Natural killer cell (primary cell): ENCODE measurements at regions not wholly inside any gene's neighbourhood (a gene's known extent, or its start where the extent isn't known, plus 50 kb on each side); places are given as distances from the start of the nearest gene placed in this dataset.

Experiments
- ATAC-seq, 3 donors: fragments of 150-1000 bp in 2 of 3; fragments of 200-7000 bp in 1 of 3; cut with Tn5 transposase; 1 replicate in 1 of 3; 2 replicates in 2 of 3; pipeline ENCODE4 v1.10.0; 2021; ENCODE audit warnings: mild to moderate bottlenecking in 2 of 3, moderate library complexity in 2 of 3
- DNase-seq, 2 donors: peaks; one replicate each; pipeline versions ENCODE4 v3.0.0 to v3.0.0-alpha.2; 2013 to 2021; ENCODE audit warnings: mixed read lengths in 1 of 2
- H3K27ac ChIP-seq: one replicate; pipeline ENCODE4 v1.5.1; 2013; ENCODE audit warnings: mild to moderate bottlenecking, low read length
- H3K27me3 ChIP-seq: one replicate; pipeline ENCODE4 v1.6.1; 2013; ENCODE audit warnings: low read length; ENCODE audit not compliant: control insufficient read depth, insufficient read depth
- H3K36me3 ChIP-seq: one replicate; pipeline ENCODE4 v1.6.1; 2013; ENCODE audit warnings: low read length; ENCODE audit not compliant: control insufficient read depth, insufficient read depth
- H3K4me1 ChIP-seq: one replicate; pipeline ENCODE4 v1.6.1; 2013; ENCODE audit warnings: low read length; ENCODE audit not compliant: control insufficient read depth, insufficient read depth
- H3K4me3 ChIP-seq: one replicate; pipeline ENCODE4 v1.5.1; 2013; ENCODE audit warnings: low read length
- H3K9me3 ChIP-seq: one replicate; pipeline ENCODE4 v1.6.1; 2013; ENCODE audit warnings: low read length; ENCODE audit not compliant: control insufficient read depth, insufficient read depth
- H3K27ac Mint-ChIP-seq, 2 donors: one replicate each; pipeline ENCODE4 v1.8.0; 2022; ENCODE audit warnings: mild to moderate bottlenecking in 2 of 2, mixed read lengths in 2 of 2, moderate library complexity in 1 of 2
- H3K27me3 Mint-ChIP-seq, 2 donors: one replicate each; pipeline ENCODE4 v1.8.0; 2022; ENCODE audit warnings: low read depth in 2 of 2, mixed read lengths in 2 of 2
- H3K36me3 Mint-ChIP-seq: one replicate; pipeline ENCODE4 v1.8.0; 2022; ENCODE audit warnings: mixed read lengths
- H3K4me1 Mint-ChIP-seq, 2 donors: one replicate each; pipeline ENCODE4 v1.8.0; 2022; ENCODE audit warnings: mixed read lengths in 2 of 2
- H3K4me3 Mint-ChIP-seq: one replicate; pipeline ENCODE4 v1.8.0; 2022; ENCODE audit warnings: mild to moderate bottlenecking, moderate library complexity, mixed read lengths
- H3K9me3 Mint-ChIP-seq, 2 donors: one replicate each; pipeline ENCODE4 v1.8.0; 2022; ENCODE audit warnings: mixed read lengths in 2 of 2
- WGBS: methylation state at CpG from one replicate; pipeline ENCODE4 v1.1.7; 2013; ENCODE audit warnings: missing lambda C conversion rate; ENCODE audit not compliant: insufficient coverage; 5-methylcytosine and 5-hydroxymethylcytosine counted together
- intact Hi-C: fragments of 100-400 bp; cut with micrococcal nuclease; formaldehyde crosslinking; loops from one replicate; pipeline ENCODE4 v1.14.2; 2022
- TF ChIP-seq, protein P1 (sequence below): fragments of 200-600 bp; IDR thresholded peaks from one replicate; pipeline ENCODE4 v1.8.0; 2022; ENCODE audit warnings: antibody characterized with exemption

DNA sequence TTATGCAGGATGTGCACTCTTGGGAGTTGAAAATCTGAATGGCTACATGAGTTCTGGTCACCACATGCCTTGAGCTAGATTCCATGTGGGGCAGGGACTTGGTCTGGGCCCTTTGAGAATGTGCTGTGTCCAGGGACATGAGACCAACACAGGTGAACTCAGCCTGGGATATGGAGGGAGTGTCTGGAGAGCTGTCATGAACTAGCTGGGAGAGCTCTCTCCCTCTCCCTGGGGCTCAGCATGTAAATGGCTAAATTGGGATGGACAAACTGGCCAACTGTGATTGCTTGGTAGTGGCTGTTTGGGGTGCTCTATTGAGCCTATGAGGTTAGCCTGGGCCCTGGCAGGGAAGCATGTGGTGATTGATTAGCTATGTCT, 105.1 kb upstream of the HS6ST1 start:
- H3K4me1 Mint-ChIP-seq: no peaks in the 10 kb centered on the region
- no peaks in the 10 kb centered on the region for H3K9me3 Mint-ChIP-seq
- Histone ChIP-seq H3K4me1 (no peaks in the 10 kb centered on the region), H3K9me3 (no peaks in the 10 kb centered on the region), H3K27me3 (no peaks in the 10 kb centered on the region), H3K36me3 (no peaks in the 10 kb centered on the region), H3K4me3 (no peak overlapping the region), H3K27ac (no peak overlapping the region)
- no peak overlapping the region for H3K4me3 Mint-ChIP-seq
- H3K36me3 Mint-ChIP-seq: no peaks in the 10 kb centered on the region
- ATAC-seq (no peak), DNase-seq (no peak)
- TF ChIP-seq, protein P1, sequence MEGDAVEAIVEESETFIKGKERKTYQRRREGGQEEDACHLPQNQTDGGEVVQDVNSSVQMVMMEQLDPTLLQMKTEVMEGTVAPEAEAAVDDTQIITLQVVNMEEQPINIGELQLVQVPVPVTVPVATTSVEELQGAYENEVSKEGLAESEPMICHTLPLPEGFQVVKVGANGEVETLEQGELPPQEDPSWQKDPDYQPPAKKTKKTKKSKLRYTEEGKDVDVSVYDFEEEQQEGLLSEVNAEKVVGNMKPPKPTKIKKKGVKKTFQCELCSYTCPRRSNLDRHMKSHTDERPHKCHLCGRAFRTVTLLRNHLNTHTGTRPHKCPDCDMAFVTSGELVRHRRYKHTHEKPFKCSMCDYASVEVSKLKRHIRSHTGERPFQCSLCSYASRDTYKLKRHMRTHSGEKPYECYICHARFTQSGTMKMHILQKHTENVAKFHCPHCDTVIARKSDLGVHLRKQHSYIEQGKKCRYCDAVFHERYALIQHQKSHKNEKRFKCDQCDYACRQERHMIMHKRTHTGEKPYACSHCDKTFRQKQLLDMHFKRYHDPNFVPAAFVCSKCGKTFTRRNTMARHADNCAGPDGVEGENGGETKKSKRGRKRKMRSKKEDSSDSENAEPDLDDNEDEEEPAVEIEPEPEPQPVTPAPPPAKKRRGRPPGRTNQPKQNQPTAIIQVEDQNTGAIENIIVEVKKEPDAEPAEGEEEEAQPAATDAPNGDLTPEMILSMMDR: no peak
- peaks cover under 1 to 9% of the 10 kb centered on the region in 2 donors for H3K27me3 Mint-ChIP-seq
- no peak overlapping the region for H3K27ac Mint-ChIP-seq
- intact Hi-C loops: no loop called here

DNA sequence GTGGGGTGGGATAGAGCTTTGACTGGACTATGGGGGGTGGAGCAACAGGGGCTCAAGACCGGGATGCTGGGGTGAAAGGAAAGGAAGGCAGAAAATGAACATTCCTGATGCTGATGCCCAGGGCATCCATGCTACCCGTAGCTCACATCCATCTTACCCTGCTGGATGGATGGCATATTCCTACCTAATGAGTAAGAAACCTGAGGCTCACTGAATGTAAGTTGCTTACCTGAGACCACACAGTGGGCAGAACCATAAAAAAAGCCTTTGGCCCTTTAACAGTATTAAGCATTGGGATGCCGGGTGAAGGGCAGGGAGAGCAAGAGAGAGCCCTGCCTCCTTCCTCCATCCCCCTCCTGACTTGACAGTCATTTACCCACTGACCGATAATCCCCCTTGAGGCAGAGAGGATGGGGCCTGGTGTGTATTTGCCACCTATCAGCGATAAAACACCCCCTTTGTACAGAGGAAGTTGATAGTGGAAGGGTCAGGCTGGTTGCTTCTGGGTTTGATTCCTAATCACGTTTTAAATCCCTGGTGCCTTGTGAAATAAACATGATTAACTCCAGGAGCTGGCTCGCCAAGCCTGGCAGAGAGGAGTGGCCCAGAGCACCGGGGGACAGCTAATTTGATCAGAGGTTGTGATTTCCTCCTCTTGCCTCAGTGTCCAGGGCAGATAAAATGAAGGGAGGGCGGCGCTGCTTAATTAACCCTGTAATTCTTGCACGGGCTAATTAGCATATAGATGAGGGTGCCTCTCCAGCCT, 105.9 kb upstream of the HS6ST1 start:
- intact Hi-C loops: no loop called here
- 85% methylated on average over 9 of the region's 11 CpGs for WGBS
- DNase-seq: no peak

DNA sequence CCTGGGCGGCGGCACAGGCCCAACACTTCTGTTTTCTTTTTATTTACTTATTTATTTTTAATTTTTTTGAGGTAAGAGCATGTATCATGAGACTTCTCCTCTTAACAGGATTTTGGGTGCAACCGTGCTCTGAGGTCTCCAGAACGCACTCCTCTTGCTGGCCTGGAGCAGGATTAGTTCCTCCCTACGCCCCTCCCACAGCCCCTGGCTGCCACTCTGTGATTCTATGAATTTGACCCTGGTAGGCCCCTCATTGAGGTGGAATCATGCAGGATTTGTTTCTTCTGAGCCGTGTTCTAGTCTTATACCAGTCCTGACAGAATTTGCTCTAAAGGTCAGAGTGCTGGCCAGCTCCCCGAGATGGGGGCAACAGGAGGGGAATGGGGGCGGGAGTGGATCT, 106.5 kb upstream of the HS6ST1 start:
- 86% methylated on average over 6 of the region's 8 CpGs for WGBS
- no peak for DNase-seq
- Histone ChIP-seq H3K4me3 (no peak overlapping the region), H3K4me1 (no peaks in the 10 kb centered on the region), H3K27ac (no peak overlapping the region), H3K9me3 (no peaks in the 10 kb centered on the region), H3K27me3 (no peaks in the 10 kb centered on the region), H3K36me3 (no peaks in the 10 kb centered on the region)
- no peaks in the 10 kb centered on the region for H3K4me1 Mint-ChIP-seq
- peaks cover 7% of the 10 kb centered on the region for H3K36me3 Mint-ChIP-seq
- H3K27me3 Mint-ChIP-seq: peaks cover 14 to 15% of the 10 kb centered on the region in 2 donors
- H3K4me3 Mint-ChIP-seq: no peak overlapping the region
- peaks cover 0 to 3% of the 10 kb centered on the region in 2 donors for H3K9me3 Mint-ChIP-seq
- ATAC-seq: no peak
- TF ChIP-seq, protein P1: no peak
- H3K27ac Mint-ChIP-seq: no peak overlapping the region
- intact Hi-C loops: no loop called here

More for the DNA sequence above, 105.9 kb upstream of the HS6ST1 start:
- Mint-ChIP-seq H3K27ac (no peak overlapping the region), H3K27me3 (peaks cover 9 to 12% of the 10 kb centered on the region in 2 donors), H3K4me1 (no peaks in the 10 kb centered on the region), H3K36me3 (peaks cover 5% of the 10 kb centered on the region), H3K9me3 (peaks cover 0 to 3% of the 10 kb centered on the region in 2 donors), H3K4me3 (no peak overlapping the region)
- H3K4me3 ChIP-seq: no peak overlapping the region
- H3K36me3 ChIP-seq: no peaks in the 10 kb centered on the region
- H3K9me3 ChIP-seq: no peaks in the 10 kb centered on the region
- H3K27ac ChIP-seq: no peak overlapping the region
- TF ChIP-seq, protein P1: no peak
- no peaks in the 10 kb centered on the region for H3K4me1 ChIP-seq
- no peak for ATAC-seq
- no peaks in the 10 kb centered on the region for H3K27me3 ChIP-seq
